Activated naive CD4-positive, alpha-beta T cell treated with anti-CD3 and anti-CD28 coated beads, Interleukin-2, amount 10 ng/mL, durations not matched to agents 7 days and 5 days (primary cell): ENCODE measurements at regions not wholly inside any gene's neighbourhood (a gene's known extent, or its start where the extent isn't known, plus 50 kb on each side); places are given as distances from the start of the nearest gene placed in this dataset.

Experiments used
- CTCF ChIA-PET: fragments of 350-600 bp; sonication (Branson Sonifier 250); formaldehyde crosslinking; loops from one replicate; lab custom pipeline; 2021; ENCODE audit warnings: antibody characterized with exemption; lab: Charles Lee
- DNase-seq: peaks from one replicate; pipeline ENCODE4 v3.0.0-alpha.2; 2020
- H3K27ac Mint-ChIP-seq: one replicate; pipeline ENCODE4 v1.8.0; 2021; ENCODE audit warnings: mild to moderate bottlenecking, moderate library complexity, mixed read lengths
- H3K27me3 Mint-ChIP-seq: one replicate; pipeline ENCODE4 v1.8.0; 2021; ENCODE audit warnings: mild to moderate bottlenecking, mixed read lengths
- H3K36me3 Mint-ChIP-seq: one replicate; pipeline ENCODE4 v1.8.0; 2021; ENCODE audit warnings: mixed read lengths
- H3K4me1 Mint-ChIP-seq: one replicate; pipeline ENCODE4 v1.8.0; 2021; ENCODE audit warnings: mixed read lengths
- H3K4me3 Mint-ChIP-seq: one replicate; pipeline ENCODE4 v1.8.0; 2021; ENCODE audit warnings: mild to moderate bottlenecking, moderate library complexity, mixed read lengths
- H3K9me3 Mint-ChIP-seq: one replicate; pipeline ENCODE4 v1.8.0; 2021; ENCODE audit warnings: mixed read lengths

GRCh38 chr1:194300776-194301175 lies 1114.4 kb upstream of the B3GALT2 start:
- no peak overlapping the region for H3K4me3 Mint-ChIP-seq
- no peaks in the 10 kb centered on the region for H3K9me3 Mint-ChIP-seq
- H3K36me3 Mint-ChIP-seq = no peaks in the 10 kb centered on the region
- H3K27ac Mint-ChIP-seq = no peak overlapping the region
- peaks cover 7% of the 10 kb centered on the region for H3K4me1 Mint-ChIP-seq
- DNase-seq = no peak
- H3K27me3 Mint-ChIP-seq = no peaks in the 10 kb centered on the region
- CTCF ChIA-PET = no interaction called here

- H3K27ac Mint-ChIP-seq = no peak overlapping the region
- H3K4me3 Mint-ChIP-seq = no peak overlapping the region
- H3K36me3 Mint-ChIP-seq = no peaks in the 10 kb centered on the region
- no peak for DNase-seq
- CTCF ChIA-PET = no interaction called here
- no peaks in the 10 kb centered on the region for H3K9me3 Mint-ChIP-seq
- H3K4me1 Mint-ChIP-seq = peaks cover 10% of the 10 kb centered on the region
- H3K27me3 Mint-ChIP-seq = no peaks in the 10 kb centered on the region
Observed at GRCh38 chr1:194300340-194300739, 1113.9 kb upstream of the B3GALT2 start.

- Mint-ChIP-seq H3K36me3 (no peaks in the 10 kb centered on the region), H3K27ac (no peak overlapping the region), H3K27me3 (no peaks in the 10 kb centered on the region), H3K4me3 (no peak overlapping the region), H3K9me3 (no peaks in the 10 kb centered on the region), H3K4me1 (peaks cover 13% of the 10 kb centered on the region)
- CTCF ChIA-PET = no interaction called here
- DNase-seq = no peak
Observed at GRCh38 chr1:194298007-194298598, 1111.7 kb upstream of the B3GALT2 start.

GRCh38 chr1:194297094-194297493 lies 1110.7 kb upstream of the B3GALT2 start:
- no peak overlapping the region for H3K4me3 Mint-ChIP-seq
- no peaks in the 10 kb centered on the region for H3K9me3 Mint-ChIP-seq
- H3K27ac Mint-ChIP-seq = no peak overlapping the region
- peaks cover 13% of the 10 kb centered on the region for H3K4me1 Mint-ChIP-seq
- CTCF ChIA-PET = interaction anchor here (0.6 kb wide), 1 partner anchor 976 kb away, joined by 3 read pairs; no protein-coding TSS in a partner anchor
- DNase-seq = no peak
- H3K27me3 Mint-ChIP-seq = no peaks in the 10 kb centered on the region
- H3K36me3 Mint-ChIP-seq = no peaks in the 10 kb centered on the region

GRCh38 chr1:194296201-194296600 lies 1109.8 kb upstream of the B3GALT2 start:
- H3K4me1 Mint-ChIP-seq = peaks cover 14% of the 10 kb centered on the region
- CTCF ChIA-PET = interaction anchor here (1.0 kb wide), 1 partner anchor 1146 kb away, joined by 3 read pairs; no protein-coding TSS in a partner anchor

GRCh38 chr1:194295685-194296084 lies 1109.3 kb upstream of the B3GALT2 start:
- Mint-ChIP-seq H3K9me3 (no peaks in the 10 kb centered on the region), H3K36me3 (no peaks in the 10 kb centered on the region), H3K27ac (no peak overlapping the region), H3K27me3 (no peaks in the 10 kb centered on the region), H3K4me1 (peaks cover 19% of the 10 kb centered on the region), H3K4me3 (no peak overlapping the region)
- CTCF ChIA-PET = interaction anchor here (1.0 kb wide), 1 partner anchor 1146 kb away, joined by 3 read pairs; no protein-coding TSS in a partner anchor
- DNase-seq = peak; percentile 26

More at GRCh38 chr1:194296201-194296600, 1109.8 kb upstream of the B3GALT2 start:
- no peaks in the 10 kb centered on the region for H3K36me3 Mint-ChIP-seq
- no peaks in the 10 kb centered on the region for H3K27me3 Mint-ChIP-seq
- H3K9me3 Mint-ChIP-seq = no peaks in the 10 kb centered on the region
- DNase-seq = no peak
- no peak overlapping the region for H3K27ac Mint-ChIP-seq
- H3K4me3 Mint-ChIP-seq = no peak overlapping the region

GRCh38 chr1:194293851-194294405 lies 1107.5 kb upstream of the B3GALT2 start:
- CTCF ChIA-PET = no interaction called here

GRCh38 chr1:194292966-194293365 lies 1106.6 kb upstream of the B3GALT2 start:
- Mint-ChIP-seq H3K4me3 (no peak overlapping the region), H3K9me3 (no peaks in the 10 kb centered on the region), H3K36me3 (no peaks in the 10 kb centered on the region), H3K27me3 (no peaks in the 10 kb centered on the region), H3K27ac (no peak overlapping the region), H3K4me1 (peaks cover 31% of the 10 kb centered on the region)
- CTCF ChIA-PET = no interaction called here
- no peak for DNase-seq

More at GRCh38 chr1:194293851-194294405, 1107.5 kb upstream of the B3GALT2 start:
- Mint-ChIP-seq H3K9me3 (no peaks in the 10 kb centered on the region), H3K4me1 (peaks cover 33% of the 10 kb centered on the region), H3K27me3 (no peaks in the 10 kb centered on the region), H3K36me3 (no peaks in the 10 kb centered on the region), H3K4me3 (no peak overlapping the region), H3K27ac (no peak overlapping the region)
- DNase-seq = no peak

- H3K27ac Mint-ChIP-seq = peak overlapping the region; percentile 4
- H3K9me3 Mint-ChIP-seq = no peaks in the 10 kb centered on the region
- H3K4me1 Mint-ChIP-seq = peaks cover 21% of the 10 kb centered on the region
- DNase-seq = peak; percentile 52
- H3K4me3 Mint-ChIP-seq = no peak overlapping the region
- no peaks in the 10 kb centered on the region for H3K36me3 Mint-ChIP-seq
- H3K27me3 Mint-ChIP-seq = no peaks in the 10 kb centered on the region
- CTCF ChIA-PET = no interaction called here
Observed at GRCh38 chr1:194289569-194290266, 1103.3 kb upstream of the B3GALT2 start.

- H3K27ac Mint-ChIP-seq = no peak overlapping the region
- H3K4me3 Mint-ChIP-seq = no peak overlapping the region
- H3K9me3 Mint-ChIP-seq = no peaks in the 10 kb centered on the region
- no peaks in the 10 kb centered on the region for H3K27me3 Mint-ChIP-seq
- H3K36me3 Mint-ChIP-seq = no peaks in the 10 kb centered on the region
- DNase-seq = no peak
- H3K4me1 Mint-ChIP-seq = peaks cover 21% of the 10 kb centered on the region
- CTCF ChIA-PET = no interaction called here
Observed at GRCh38 chr1:194288238-194288637, 1101.8 kb upstream of the B3GALT2 start.

- H3K27me3 Mint-ChIP-seq = no peaks in the 10 kb centered on the region
- no peak overlapping the region for H3K27ac Mint-ChIP-seq
- CTCF ChIA-PET = no interaction called here
- DNase-seq = no peak
- no peaks in the 10 kb centered on the region for H3K9me3 Mint-ChIP-seq
- H3K4me3 Mint-ChIP-seq = no peak overlapping the region
- H3K36me3 Mint-ChIP-seq = no peaks in the 10 kb centered on the region
- no peaks in the 10 kb centered on the region for H3K4me1 Mint-ChIP-seq
Observed at GRCh38 chr1:194281376-194281775, 1095.0 kb upstream of the B3GALT2 start.

- CTCF ChIA-PET = no interaction called here
- no peak for DNase-seq
- no peaks in the 10 kb centered on the region for H3K9me3 Mint-ChIP-seq
- H3K27me3 Mint-ChIP-seq = no peaks in the 10 kb centered on the region
- H3K36me3 Mint-ChIP-seq = no peaks in the 10 kb centered on the region
- no peak overlapping the region for H3K27ac Mint-ChIP-seq
- no peaks in the 10 kb centered on the region for H3K4me1 Mint-ChIP-seq
- no peak overlapping the region for H3K4me3 Mint-ChIP-seq
Observed at GRCh38 chr1:194280463-194280862, 1094.0 kb upstream of the B3GALT2 start.

GRCh38 chr1:194279975-194280374 lies 1093.6 kb upstream of the B3GALT2 start:
- Mint-ChIP-seq H3K4me1 (no peaks in the 10 kb centered on the region), H3K4me3 (no peak overlapping the region), H3K36me3 (no peaks in the 10 kb centered on the region), H3K27me3 (no peaks in the 10 kb centered on the region), H3K27ac (no peak overlapping the region), H3K9me3 (no peaks in the 10 kb centered on the region)
- CTCF ChIA-PET = no interaction called here
- no peak for DNase-seq

GRCh38 chr1:194277927-194278326 lies 1091.5 kb upstream of the B3GALT2 start:
- no peak for DNase-seq
- H3K4me3 Mint-ChIP-seq = no peak overlapping the region
- no peaks in the 10 kb centered on the region for H3K36me3 Mint-ChIP-seq
- no peak overlapping the region for H3K27ac Mint-ChIP-seq
- CTCF ChIA-PET = no interaction called here
- H3K4me1 Mint-ChIP-seq = no peaks in the 10 kb centered on the region
- no peaks in the 10 kb centered on the region for H3K27me3 Mint-ChIP-seq
- H3K9me3 Mint-ChIP-seq = no peaks in the 10 kb centered on the region

GRCh38 chr1:194273660-194274059 lies 1087.2 kb upstream of the B3GALT2 start:
- Mint-ChIP-seq H3K27ac (no peak overlapping the region), H3K9me3 (no peaks in the 10 kb centered on the region), H3K27me3 (no peaks in the 10 kb centered on the region), H3K4me3 (no peak overlapping the region), H3K4me1 (no peaks in the 10 kb centered on the region), H3K36me3 (no peaks in the 10 kb centered on the region)
- CTCF ChIA-PET = no interaction called here
- DNase-seq = no peak
